Aorta (tissue), 5 donors: ENCODE measurements at regions not wholly inside any gene's neighbourhood (a gene's known extent, or its start where the extent isn't known, plus 50 kb on each side); places are given as distances from the start of the nearest gene placed in this dataset.

Experiments
- ATAC-seq: fragments of 200-7000 bp; cut with Tn5 transposase; one replicate; pipeline ENCODE4 v1.9.1; 2022; ENCODE audit warnings: moderate library complexity; ENCODE audit not compliant: low FRiP score
- DNase-seq, 2 donors: peaks; one replicate each; pipeline ENCODE4 v3.0.0-alpha.2; 2020
- H3K27ac ChIP-seq, 2 donors: one replicate each; pipeline ENCODE4 v1.5.1; 2013; ENCODE audit warnings: low read length in 2 of 2, mild to moderate bottlenecking in 2 of 2, moderate library complexity in 2 of 2, control low read depth in 1 of 2, inconsistent platforms in 1 of 2, low read depth in 1 of 2
- H3K27me3 ChIP-seq, 2 donors: one replicate each; pipeline ENCODE4 v1.6.1; 2013; ENCODE audit warnings: control low read depth in 1 of 2, low read length in 1 of 2, mild to moderate bottlenecking in 1 of 2, moderate library complexity in 1 of 2; ENCODE audit not compliant: insufficient read depth in 2 of 2, control insufficient read depth in 1 of 2
- H3K36me3 ChIP-seq, 2 donors: one replicate each; pipeline ENCODE4 v1.6.1; 2013; ENCODE audit warnings: control low read depth in 1 of 2, low read length in 1 of 2, mild to moderate bottlenecking in 1 of 2; ENCODE audit not compliant: insufficient read depth in 2 of 2, control insufficient read depth in 1 of 2
- H3K4me1 ChIP-seq, 2 donors: one replicate each; pipeline ENCODE4 v1.6.1; 2013; ENCODE audit warnings: low read length in 2 of 2, control low read depth in 1 of 2, mild to moderate bottlenecking in 1 of 2, moderate library complexity in 1 of 2; ENCODE audit not compliant: insufficient read depth in 2 of 2, control insufficient read depth in 1 of 2
- H3K4me3 ChIP-seq, 2 donors: one replicate each; pipeline ENCODE4 v1.5.1; 2013; ENCODE audit warnings: low read length in 2 of 2, control low read depth in 1 of 2, mild to moderate bottlenecking in 1 of 2
- H3K9me3 ChIP-seq: one replicate; pipeline ENCODE4 v1.6.1; 2013; ENCODE audit warnings: mild to moderate bottlenecking, low read length; ENCODE audit not compliant: control insufficient read depth
- WGBS, 2 donors: extraction: QIAGEN DNeasy Blood & Tissue Kit; methylation state at CpG; one replicate each; pipeline ENCODE4 v1.1.7; 2013; 5-methylcytosine and 5-hydroxymethylcytosine counted together
- intact Hi-C, 2 donors: fragments of 100-400 bp; cut with DNase I; formaldehyde crosslinking; loops; one replicate each; pipeline versions ENCODE4 v1.14.2 to v1.15.0; 2022
- donor health status: healthy with polysubstance abuse.
- donor health status: Bipolar disorder and iron deficiency.
- donor health status: DM: no; HTN: no; CAD: no.
- donor health status: DM: no; HTN: no; CAD: no.
- donor health status: DM: yes; HTN: yes; CAD: no.

GRCh38 chr5:23332650-23333251 lies 174.7 kb upstream of the PRDM9 start:
- Histone ChIP-seq H3K27me3 (no peaks in the 10 kb centered on the region), H3K4me1 (no peaks in the 10 kb centered on the region), H3K4me3 (no peak overlapping the region), H3K27ac (no peak overlapping the region), H3K9me3 (no peaks in the 10 kb centered on the region), H3K36me3 (no peaks in the 10 kb centered on the region)
- DNase-seq (no peak), ATAC-seq (no peak)
- 7 to 8% methylated on average over 1 of the region's 1 CpG for WGBS, 2 donors
- intact Hi-C loops = no loop called here

DNA sequence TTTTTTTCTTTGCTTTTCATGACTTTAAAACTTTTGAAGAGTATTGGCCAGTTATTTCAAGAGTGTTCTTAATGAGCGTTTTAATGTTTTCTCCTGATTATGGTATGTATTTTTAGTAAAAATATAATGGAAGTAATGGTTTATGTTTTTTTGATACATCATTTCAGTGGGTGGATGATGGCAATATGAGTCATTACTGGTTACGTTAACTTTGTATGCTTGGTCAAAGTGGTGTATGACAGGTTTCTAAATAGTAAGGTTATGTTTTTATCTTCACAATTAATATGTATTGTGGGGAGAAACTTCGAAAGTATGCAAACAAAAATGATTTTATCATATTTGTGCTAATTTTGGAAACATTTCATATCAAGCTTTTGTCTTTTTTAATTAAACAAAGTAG lies 176.7 kb upstream of the PRDM9 start:
- Histone ChIP-seq H3K36me3 (no peaks in the 10 kb centered on the region), H3K27ac (no peak overlapping the region), H3K4me1 (no peaks in the 10 kb centered on the region), H3K4me3 (no peak overlapping the region), H3K27me3 (no peaks in the 10 kb centered on the region), H3K9me3 (no peaks in the 10 kb centered on the region)
- 55 to 69% methylated on average over 3 of the region's 3 CpGs for WGBS, 2 donors
- intact Hi-C loops = no loop called here
- no peak for DNase-seq
- ATAC-seq = no peak

- ATAC-seq (no peak), DNase-seq (no peak)
- intact Hi-C loops = no loop called here
- H3K36me3 ChIP-seq = no peaks in the 10 kb centered on the region
- H3K4me1 ChIP-seq = no peaks in the 10 kb centered on the region
- no peaks in the 10 kb centered on the region for H3K9me3 ChIP-seq
- no peak overlapping the region for H3K27ac ChIP-seq
- H3K27me3 ChIP-seq = no peaks in the 10 kb centered on the region
- no peak overlapping the region for H3K4me3 ChIP-seq
- WGBS, 2 donors = 74 to 85% methylated on average over 3 of the region's 3 CpGs
These were observed 187.5 kb upstream of the PRDM9 start for GRCh38 chr5:23319901-23320300.

GRCh38 chr5:23318960-23319359 lies 188.4 kb upstream of the PRDM9 start:
- intact Hi-C loops = no loop called here
- 69 to 72% methylated on average over 2 of the region's 2 CpGs for WGBS, 2 donors
- no peak for DNase-seq
- H3K27ac ChIP-seq = no peak overlapping the region
- H3K4me3 ChIP-seq = no peak overlapping the region
- ATAC-seq = no peak
- H3K4me1 ChIP-seq = no peaks in the 10 kb centered on the region
- H3K36me3 ChIP-seq = no peaks in the 10 kb centered on the region
- no peaks in the 10 kb centered on the region for H3K27me3 ChIP-seq
- no peaks in the 10 kb centered on the region for H3K9me3 ChIP-seq

- H3K9me3 ChIP-seq = no peaks in the 10 kb centered on the region
- intact Hi-C loops = no loop called here
- DNase-seq (no peak), ATAC-seq (no peak)
- 91 to 100% methylated on average over 1 of the region's 1 CpG for WGBS, 2 donors
- H3K27ac ChIP-seq = no peak overlapping the region
- no peak overlapping the region for H3K4me3 ChIP-seq
- no peaks in the 10 kb centered on the region for H3K36me3 ChIP-seq
- no peaks in the 10 kb centered on the region for H3K4me1 ChIP-seq
- H3K27me3 ChIP-seq = no peaks in the 10 kb centered on the region
These were observed 189.2 kb upstream of the PRDM9 start for GRCh38 chr5:23318166-23318565.

DNA sequence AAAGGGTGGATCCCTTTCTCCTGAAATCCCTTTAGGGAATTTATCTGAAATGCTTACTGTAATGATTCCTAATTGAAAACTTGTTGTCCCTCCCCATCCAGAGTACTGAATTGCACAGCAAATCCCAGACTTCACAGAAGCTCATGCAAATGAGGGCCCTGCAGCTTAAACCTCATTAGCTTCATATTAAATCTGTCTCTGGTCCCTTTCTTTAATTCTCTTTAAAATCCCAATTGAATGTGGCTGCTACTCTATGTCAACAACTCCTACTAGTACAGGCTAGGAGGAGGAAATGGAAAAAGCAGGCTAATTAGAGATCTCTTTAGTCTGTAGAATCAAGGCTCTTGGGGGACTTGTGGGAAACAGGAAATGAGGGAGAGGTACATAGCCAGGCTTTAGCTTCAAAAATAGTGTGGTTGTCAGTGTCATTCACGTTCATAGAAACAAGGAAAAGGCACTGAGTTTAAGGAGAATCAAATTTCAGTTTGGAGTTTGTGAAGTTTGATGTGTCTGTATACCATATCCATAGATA lies 191.3 kb upstream of the PRDM9 start:
- no peaks in the 10 kb centered on the region for H3K27me3 ChIP-seq
- DNase-seq (no peak), ATAC-seq (no peak)
- WGBS, 2 donors = 3 to 14% methylated on average over 1 of the region's 1 CpG
- intact Hi-C loops = no loop called here
- no peaks in the 10 kb centered on the region for H3K9me3 ChIP-seq
- no peaks in the 10 kb centered on the region for H3K36me3 ChIP-seq
- no peak overlapping the region for H3K4me3 ChIP-seq
- H3K4me1 ChIP-seq = no peaks in the 10 kb centered on the region
- H3K27ac ChIP-seq = no peak overlapping the region

DNA sequence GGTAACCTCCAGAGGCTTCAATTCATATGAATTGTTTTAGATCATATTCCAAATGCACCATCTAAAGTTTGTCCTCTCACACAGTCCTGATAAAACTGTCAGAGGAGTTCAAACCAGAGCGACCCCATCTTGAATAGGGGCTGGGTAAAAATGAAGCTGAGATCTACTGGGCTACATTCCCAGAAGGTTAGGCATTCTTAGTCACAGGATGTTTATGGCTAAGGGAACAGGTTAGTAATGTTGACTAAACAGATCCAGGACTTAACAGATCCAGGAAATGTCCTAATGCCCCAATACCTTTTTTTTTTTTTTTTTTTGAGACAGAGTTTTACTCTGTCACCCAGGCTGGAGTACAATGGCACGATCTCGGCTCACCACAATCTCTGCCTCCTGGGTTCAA lies 192.6 kb upstream of the PRDM9 start:
- Histone ChIP-seq H3K4me3 (no peak overlapping the region), H3K27me3 (no peaks in the 10 kb centered on the region), H3K4me1 (no peaks in the 10 kb centered on the region), H3K9me3 (no peaks in the 10 kb centered on the region), H3K27ac (no peak overlapping the region), H3K36me3 (no peaks in the 10 kb centered on the region)
- intact Hi-C loops = no loop called here
- DNase-seq (no peak), ATAC-seq (no peak)
- 84 to 92% methylated on average over 3 of the region's 3 CpGs for WGBS, 2 donors

DNA sequence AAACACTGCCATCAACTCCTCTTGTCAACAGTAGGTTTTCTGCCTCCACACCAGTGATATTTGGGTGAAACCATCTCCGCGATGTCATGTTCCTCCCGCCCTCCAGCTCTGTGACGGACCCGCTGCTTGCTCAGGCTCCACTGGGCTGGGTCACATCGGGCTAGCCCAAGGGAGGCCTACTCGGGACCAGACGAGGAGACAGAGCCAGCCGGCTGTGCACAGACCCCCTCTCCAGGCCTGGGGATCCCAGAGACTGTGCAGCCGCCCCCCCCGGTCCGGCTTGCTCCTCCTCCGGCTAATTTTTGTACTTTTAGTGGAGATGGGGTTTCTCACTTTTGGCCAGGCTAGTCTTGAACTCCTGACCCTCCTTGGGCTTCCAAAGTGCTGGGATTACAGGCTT lies 202.4 kb upstream of the PRDM9 start:
- ATAC-seq = no peak
- intact Hi-C loops = no loop called here
- no peak overlapping the region for H3K4me3 ChIP-seq
- H3K4me1 ChIP-seq = no peaks in the 10 kb centered on the region
- no peak for DNase-seq
- WGBS, 2 donors = 87 to 89% methylated on average over 13 of the region's 13 CpGs
- no peak overlapping the region for H3K27ac ChIP-seq
- no peaks in the 10 kb centered on the region for H3K9me3 ChIP-seq
- H3K36me3 ChIP-seq = no peaks in the 10 kb centered on the region
- H3K27me3 ChIP-seq = no peaks in the 10 kb centered on the region

DNA sequence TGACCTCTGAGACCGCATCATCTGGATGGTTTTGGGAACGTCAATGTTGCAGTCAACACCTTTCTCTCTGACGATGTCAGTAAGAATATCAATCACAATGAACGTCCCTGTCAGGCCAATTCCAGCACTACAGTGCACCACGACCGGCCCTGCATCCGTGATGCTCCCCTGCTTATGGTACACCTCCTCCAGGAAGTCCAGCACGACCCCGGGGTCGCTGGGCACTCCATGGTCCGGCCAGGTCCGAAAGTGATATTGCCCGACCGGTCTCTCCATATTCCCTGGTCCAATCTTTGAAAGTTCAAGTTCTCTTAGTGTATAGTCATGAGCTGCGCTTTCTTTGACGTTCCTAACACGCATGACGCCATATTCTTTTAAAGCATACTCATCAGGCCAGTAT lies 203.6 kb upstream of the PRDM9 start:
- Histone ChIP-seq H3K4me3 (no peak overlapping the region), H3K36me3 (no peaks in the 10 kb centered on the region), H3K4me1 (no peaks in the 10 kb centered on the region), H3K27ac (no peak overlapping the region), H3K9me3 (no peaks in the 10 kb centered on the region), H3K27me3 (no peaks in the 10 kb centered on the region)
- intact Hi-C loops = no loop called here
- ATAC-seq = no peak
- 91% methylated on average over 18 of the region's 18 CpGs for WGBS, 2 donors
- no peak for DNase-seq
